HG02642 (cell line): ENCODE measurements at regions not wholly inside any gene's neighbourhood (a gene's known extent, or its start where the extent isn't known, plus 50 kb on each side); places are given as distances from the start of the nearest gene placed in this dataset.
"Not testable (repeated sequence)": the region's sequence is repeated elsewhere in the genome, so short reads cannot be mapped to it uniquely, and the experiment has no call there.

ENCODE experiments used
- ATAC-seq: cut with Tn5 transposase; IDR thresholded peaks from one replicate; pipeline ENCODE4 v1.9.1; 2021; ENCODE audit warnings: mild to moderate bottlenecking; ENCODE audit not compliant: unreplicated experiment, poor library complexity

GRCh38 chrY:23361897-23362296 is 142.6 kb downstream of the DAZ2 start:
- ATAC-seq: not testable (repeated sequence)

DNA sequence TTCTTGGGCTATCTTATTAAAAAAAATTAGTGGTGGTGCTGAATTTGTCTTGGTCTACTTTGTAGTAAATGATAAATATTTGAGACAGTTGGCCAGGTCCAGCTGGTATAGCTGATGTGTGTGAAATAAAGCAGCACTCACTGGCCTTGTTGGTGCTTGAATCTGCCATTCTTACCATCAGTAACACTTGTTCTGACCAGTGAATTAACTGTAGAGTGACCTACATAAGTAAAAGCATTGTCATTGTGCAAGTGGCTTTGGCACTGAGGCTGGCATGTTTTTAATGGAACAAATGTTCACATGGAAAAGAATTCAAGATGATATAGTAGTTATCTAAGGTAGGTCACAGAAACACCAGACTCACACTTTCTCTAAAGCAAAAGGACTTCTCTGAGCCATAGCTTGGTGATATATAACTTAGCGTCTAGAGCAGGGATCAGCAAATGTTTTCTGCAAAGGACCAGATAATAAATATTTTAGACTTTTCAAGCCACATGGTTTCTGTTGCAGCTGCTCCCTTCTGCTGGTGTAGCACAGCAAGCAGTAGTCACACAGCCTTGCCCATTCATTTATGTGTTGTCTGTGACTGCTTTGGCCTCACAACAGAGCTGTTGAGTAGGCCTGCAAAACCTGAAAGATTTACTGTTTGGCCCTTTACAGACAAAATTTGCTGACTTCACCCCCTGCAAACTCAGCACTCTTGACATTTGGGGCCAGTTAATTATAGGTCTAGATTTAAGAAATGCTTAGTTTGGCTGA is 144.1 kb downstream of the DAZ2 start:
- not testable (repeated sequence) for ATAC-seq

DNA sequence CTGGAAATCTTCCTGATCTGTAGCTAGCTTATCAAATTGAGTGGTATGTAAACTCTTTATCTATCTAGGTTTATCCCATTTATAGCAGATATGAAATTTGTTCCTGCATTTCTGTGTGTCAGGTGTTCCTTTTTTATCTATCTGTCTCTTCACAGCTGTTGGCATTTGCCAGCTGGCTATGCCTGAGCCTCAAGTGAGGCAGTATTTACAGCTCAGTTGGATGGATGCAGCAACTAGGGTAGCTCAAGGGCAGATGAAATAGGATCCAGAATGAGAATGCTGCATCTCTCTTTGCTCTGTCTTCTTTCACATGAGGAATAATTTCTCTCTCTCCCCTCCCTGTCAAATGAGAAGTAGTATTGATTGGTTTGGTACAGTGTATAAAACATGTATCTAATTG is 144.8 kb downstream of the DAZ2 start:
- ATAC-seq: not testable (repeated sequence)

DNA sequence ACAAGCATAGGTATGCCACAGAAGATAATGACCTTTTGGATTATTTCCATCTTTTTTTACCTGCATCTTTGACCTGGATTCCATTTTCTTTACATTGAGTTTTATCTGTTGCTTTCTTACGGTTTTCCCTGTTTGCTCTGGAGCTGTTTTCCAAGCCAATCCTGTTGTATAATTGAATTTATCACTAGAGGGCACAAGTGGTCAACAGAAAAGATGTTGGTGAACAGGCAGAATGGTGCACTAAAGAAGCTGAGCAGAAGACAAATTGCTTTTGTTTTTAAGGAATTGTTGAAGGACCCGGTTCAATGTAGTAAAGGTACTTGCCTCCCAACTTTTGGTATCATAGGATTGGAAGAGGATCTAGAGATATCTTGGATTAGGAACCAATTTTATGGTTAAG is 177.8 kb downstream of the DAZ2 start:
- ATAC-seq: not testable (repeated sequence)

- not testable (repeated sequence) for ATAC-seq
Measured at GRCh38 chrY:23401280-23401679, 181.9 kb downstream of the DAZ2 start.

DNA sequence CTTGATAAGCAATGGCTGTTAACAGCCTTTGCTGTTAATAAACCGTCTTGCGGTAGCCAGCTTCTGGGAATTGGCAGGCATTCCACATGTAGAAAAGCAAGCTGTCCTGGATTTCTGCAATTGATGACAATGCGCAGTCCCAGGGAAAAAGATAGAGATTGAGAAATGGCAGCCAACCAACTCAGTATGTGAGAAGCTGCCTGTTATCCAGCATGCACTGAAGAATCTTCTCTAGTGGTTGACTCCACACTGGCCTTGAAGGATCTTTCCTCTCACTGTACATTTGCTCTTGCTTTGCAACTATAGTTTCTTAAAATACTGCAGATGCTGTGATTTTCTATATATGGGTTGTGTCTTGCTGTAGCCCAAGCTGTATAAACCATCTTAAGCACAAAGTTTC is 182.5 kb downstream of the DAZ2 start:
- ATAC-seq: not testable (repeated sequence)

DNA sequence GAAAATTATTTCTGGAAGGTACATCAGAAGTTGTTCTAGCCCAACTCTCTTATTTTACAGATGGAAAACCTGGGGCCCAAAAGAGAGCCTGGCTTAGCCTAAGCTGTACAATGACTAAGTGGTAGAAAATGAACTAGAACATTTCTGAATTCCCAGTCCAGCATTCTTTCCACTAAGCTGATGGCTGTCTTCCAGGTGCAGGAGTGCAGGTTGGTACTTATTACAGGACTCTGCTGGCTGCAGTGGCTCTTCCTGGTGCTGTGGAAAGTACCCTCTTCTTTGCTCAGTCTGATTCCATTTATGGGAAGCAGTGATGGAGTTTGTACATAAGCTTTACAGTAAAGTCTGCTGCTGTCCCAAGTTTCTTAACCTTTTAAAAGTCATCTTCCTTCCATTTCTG is 196.6 kb downstream of the DAZ2 start:
- ATAC-seq: not testable (repeated sequence)

DNA sequence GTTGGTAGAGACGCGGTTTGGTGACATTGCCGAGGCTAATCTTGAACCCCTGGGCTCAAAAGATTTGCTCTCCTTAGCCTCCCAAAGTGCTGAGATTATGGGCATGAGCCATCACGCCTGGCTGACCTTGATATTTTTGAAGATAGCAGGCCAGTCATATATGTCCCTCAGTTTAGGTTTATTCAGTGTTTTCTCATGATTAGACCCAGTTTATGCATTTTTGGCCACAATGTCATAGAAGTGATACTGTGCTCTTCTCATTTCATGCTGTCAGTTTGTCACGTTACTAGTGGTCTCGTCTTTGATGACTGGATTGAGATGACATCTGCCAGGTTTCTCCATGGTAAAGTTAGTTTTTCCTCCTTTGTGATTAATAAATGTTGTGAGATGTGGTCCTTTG is 209.9 kb downstream of the DAZ2 start:
- ATAC-seq: not testable (repeated sequence)

DNA sequence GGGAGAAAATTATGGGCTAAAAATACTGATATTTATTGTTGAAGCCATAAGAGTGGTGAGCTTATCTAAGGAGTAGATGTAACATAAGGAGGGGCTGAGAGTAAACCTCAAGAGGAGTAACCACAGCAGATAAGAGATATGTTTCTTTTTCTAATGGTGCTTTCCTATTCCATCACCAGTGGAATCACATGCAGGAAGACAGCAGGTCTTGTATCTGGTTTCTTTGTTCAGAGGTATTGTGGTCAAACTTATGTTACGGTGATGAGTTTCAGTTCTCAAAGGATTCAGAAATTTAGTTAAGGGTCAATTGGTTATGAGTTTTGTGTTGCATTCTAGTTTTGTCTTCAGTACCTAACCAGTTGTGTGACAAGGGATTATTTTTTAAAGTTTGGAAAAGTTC is 225.4 kb downstream of the DAZ2 start:
- peak; percentile 57 for ATAC-seq

GRCh38 chrY:23445225-23445624 is 225.9 kb downstream of the DAZ2 start:
- ATAC-seq: not testable (repeated sequence)

DNA sequence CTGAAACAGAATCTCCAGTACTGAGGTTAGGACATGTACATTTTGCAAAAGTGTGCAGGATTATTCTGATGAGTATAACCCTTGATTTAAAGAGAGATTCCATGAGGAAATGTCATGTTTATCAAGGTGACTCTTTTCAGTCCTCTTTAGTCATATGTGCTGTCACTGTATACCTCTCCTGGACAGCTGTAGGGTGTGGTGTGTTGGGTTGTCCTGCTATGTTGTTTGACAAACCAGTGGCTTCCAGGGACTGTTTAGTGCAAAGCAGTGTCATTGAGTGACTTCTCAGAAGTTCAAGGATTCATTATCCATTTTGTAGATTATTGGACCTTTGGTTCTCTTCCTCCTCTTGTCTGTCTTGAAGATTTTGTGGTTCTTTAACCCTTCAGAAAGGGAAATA is 236.3 kb downstream of the DAZ2 start:
- ATAC-seq: not testable (repeated sequence)

DNA sequence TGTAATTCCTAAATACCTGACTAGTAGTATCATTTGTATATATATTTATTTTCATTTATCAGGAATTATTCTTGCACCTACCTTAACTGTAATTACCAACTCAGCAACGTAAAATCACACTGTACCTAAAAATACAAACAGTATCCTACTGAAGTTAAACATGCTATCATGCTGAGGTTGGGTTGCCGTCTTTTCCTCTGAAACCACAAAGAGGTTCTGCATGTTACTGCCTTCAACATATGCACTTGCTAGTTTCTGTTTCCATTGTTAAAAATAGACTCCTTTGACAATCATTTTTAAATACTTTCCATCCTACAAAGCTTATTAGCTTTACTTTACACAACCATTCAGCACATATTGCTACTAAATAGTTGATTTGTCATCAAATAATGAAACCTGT is 283.6 kb downstream of the DAZ2 start:
- ATAC-seq: not testable (repeated sequence)
